ENCODE measurements at regions not wholly inside any gene's neighbourhood (a gene's known extent, or its start where the extent isn't known, plus 50 kb on each side); places are given as distances from the start of the nearest gene placed in this dataset.

- no peak for DNase-seq (ENCODE audit: low read depth)
These were observed 475.0 kb upstream of the B3GALT2 start for GRCh38 chr1:193661385-193661784.

- DNase-seq (ENCODE audit: low read depth), result no peak
These were observed 474.0 kb upstream of the B3GALT2 start for GRCh38 chr1:193660428-193660827.

DNA sequence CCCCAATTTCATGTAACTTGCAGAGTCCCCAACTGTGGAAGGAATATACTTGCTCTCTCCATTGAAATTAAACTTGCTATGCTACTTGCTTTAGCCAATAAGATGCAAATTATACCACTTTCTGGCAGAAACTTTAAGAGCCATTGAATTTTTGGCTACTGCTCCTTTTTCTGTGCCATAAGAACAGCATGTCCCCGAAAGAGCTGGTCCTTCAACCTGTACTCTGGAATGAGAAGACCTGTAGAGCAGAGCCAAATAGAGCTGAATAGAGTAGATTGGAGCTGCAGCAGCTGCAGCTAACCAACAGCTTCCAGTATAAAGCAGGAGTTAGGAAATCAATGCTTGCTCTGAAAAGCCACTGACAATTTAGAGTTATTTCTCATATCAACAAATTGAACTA is 472.3 kb upstream of the B3GALT2 start:
- no peak for DNase-seq (ENCODE audit: low read depth)

GRCh38 chr1:193658081-193658480 is 471.7 kb upstream of the B3GALT2 start:
- DNase-seq (ENCODE audit: low read depth), result no peak

DNA sequence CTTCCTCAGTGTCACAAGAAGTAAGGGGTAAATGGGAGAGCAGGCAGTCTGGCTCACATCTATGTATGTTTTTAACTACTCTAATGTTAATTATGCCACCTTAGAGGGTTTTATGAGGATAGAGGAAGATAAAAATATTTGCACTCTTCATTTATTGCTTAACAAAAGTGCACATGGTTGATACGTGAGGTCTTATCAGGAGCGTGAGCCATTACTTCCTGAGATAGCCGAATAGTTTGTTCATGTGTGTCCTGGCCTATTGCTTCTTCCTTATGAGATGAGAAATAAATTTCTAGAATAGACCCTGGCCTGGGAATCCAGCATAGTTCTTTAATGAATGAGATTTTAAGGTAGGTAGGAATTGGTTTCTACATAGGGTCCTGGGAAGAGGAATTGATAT is 471.1 kb upstream of the B3GALT2 start:
- DNase-seq (ENCODE audit: low read depth), result no peak

GRCh38 chr1:193656841-193657240 is 470.4 kb upstream of the B3GALT2 start:
- DNase-seq (ENCODE audit: low read depth), result no peak

- DNase-seq (ENCODE audit: low read depth), result no peak
These were observed 468.7 kb upstream of the B3GALT2 start for GRCh38 chr1:193654951-193655735.

DNA sequence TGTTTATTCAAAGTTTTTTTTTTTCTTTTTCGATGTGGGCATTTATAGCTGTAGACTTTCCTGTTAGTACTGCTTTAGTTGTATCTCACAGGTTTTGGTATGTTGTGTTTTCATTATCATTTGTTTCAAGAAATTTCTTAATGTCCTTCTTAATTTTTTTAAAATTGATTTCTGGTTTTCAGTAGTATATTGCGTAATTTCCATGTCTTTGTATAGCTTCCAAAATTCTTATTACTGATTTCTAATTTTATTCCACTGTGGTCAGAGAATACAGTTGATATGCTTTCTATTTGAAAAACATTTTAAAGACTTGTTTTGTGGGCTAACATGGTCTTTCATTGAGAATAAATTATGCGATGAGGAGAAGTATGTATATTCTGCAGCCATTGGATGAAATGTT is 463.2 kb upstream of the B3GALT2 start:
- DNase-seq (ENCODE audit: low read depth), result no peak

DNA sequence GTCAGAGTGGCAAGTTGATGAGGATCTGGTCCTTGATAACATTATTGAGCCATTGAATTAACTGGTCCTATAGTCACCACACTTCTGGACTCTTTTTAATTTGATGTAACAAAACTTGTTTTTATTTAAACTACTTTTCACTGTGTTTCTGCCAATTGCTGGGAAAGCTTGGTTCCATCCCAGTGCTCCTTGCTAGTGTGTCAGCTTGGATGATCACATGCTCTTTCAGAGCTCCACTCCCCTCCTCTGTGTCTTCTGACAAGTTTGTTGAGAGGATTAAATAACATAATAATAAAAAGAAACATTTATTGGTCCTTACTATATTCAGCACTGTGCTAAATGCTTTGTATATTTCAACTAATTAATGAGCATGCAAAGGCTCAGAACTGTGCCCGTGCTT is 448.5 kb upstream of the B3GALT2 start:
- no peak for DNase-seq (ENCODE audit: low read depth)

DNA sequence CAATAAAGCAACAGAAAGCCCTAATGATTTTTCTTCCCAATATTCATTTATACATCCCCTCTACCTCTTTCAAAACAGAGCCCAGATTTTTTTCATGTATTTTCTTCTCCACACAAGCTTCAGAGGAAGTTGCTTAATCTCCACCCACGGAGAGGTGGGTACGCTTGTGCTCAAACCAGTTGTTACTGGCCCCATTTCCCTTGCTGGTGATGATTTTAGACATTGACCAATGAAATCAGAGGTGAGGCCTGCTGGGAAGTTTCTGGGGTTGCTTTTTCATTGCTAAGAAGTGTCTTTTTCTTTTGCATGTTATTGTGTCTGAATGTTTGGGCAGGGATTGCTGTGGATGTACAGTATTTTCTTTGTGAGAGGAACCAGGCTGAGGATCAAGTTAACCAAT is 448.1 kb upstream of the B3GALT2 start:
- no peak for DNase-seq (ENCODE audit: low read depth)

- DNase-seq (ENCODE audit: low read depth), result no peak
These were observed 447.6 kb upstream of the B3GALT2 start for GRCh38 chr1:193633991-193634390.

DNA sequence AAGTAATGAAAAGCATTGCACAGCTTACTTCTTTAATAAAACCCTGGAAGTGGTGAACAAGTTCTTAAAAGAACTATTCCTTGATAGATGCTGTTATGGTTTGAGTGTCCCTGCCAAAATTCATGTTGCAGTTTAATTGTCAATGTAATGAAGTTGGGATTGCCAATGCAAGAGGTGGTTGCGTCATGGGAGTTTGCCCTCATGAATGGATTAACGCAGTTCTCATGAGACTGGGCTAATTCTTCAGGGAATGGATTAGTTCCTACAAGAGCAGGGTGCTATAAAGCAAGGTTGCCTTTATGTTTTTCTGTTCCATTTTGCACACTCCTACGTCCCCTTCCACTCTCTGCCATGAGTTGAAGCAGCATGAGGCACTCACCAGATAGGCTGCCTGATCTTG is 446.7 kb upstream of the B3GALT2 start:
- DNase-seq (ENCODE audit: low read depth), result no peak

- DNase-seq (ENCODE audit: low read depth), result no peak
These were observed 444.9 kb upstream of the B3GALT2 start for GRCh38 chr1:193631306-193631705.

- DNase-seq (ENCODE audit: low read depth), result peak; percentile 2
These were observed 443.5 kb upstream of the B3GALT2 start for GRCh38 chr1:193629875-193630274.

GRCh38 chr1:193626695-193627094 is 440.3 kb upstream of the B3GALT2 start:
- DNase-seq (ENCODE audit: low read depth), result no peak

DNA sequence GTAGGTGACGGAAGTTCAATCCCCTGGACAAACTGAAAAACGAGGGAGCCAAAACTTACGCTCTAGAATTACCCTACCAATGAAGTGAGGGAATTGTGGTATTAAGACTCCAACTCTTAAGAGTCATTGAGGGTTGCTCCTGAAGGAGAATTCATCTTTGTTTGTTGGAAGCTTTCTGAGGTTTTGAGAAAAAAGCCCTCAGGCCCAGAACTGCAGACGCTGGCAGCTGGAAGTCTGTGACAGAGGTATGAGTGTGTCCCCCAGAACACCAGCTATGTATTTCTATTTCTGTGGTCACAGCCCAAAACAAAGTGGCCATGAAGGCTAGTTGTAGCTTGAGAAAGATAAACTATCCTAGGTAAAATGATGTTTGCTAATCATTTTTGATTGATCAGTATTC is 438.8 kb upstream of the B3GALT2 start:
- DNase-seq (ENCODE audit: low read depth), result no peak

GRCh38 chr1:193619911-193620310 is 433.5 kb upstream of the B3GALT2 start:
- no peak for DNase-seq (ENCODE audit: low read depth)

- peak; percentile 56 for DNase-seq (ENCODE audit: low read depth)
These were observed 428.4 kb upstream of the B3GALT2 start for GRCh38 chr1:193614817-193615216.

DNA sequence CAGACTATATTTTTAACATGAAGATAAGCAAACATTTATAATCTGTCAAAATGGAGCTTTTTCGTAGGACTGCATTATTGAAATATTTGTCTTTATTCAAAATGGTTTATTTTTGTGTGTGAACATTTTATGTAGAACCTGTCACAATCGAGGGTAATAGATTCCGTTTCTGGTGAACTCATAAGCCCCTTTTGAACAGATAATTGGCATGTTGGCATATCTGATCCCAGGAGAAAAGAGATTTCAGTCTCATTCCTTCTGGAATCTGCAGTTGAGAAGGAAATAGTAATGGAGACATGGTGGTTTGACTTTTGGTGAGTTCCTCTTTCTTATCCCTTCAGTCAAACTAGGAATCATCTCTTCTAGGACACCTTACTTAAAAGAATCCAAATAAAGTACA is 427.9 kb upstream of the B3GALT2 start:
- no peak for DNase-seq (ENCODE audit: low read depth)

DNA sequence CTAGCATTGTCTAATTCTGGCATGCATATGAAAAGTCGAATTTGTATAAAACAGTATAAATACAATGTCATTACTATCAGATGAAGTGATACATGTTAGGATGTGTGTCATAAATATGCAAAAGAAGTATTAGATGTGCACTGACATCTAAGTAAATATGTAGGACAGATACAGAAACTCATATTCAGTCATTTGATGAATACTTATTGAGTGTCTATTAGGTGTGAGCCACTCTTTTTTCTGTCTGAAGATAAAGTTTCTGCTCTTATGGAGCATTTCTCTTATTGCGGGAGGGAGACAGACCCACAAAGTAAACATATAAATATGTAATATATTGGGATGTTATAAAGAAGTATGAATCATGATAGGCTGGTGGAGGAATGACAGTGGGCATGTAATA is 426.6 kb upstream of the B3GALT2 start:
- no peak for DNase-seq (ENCODE audit: low read depth)

DNA sequence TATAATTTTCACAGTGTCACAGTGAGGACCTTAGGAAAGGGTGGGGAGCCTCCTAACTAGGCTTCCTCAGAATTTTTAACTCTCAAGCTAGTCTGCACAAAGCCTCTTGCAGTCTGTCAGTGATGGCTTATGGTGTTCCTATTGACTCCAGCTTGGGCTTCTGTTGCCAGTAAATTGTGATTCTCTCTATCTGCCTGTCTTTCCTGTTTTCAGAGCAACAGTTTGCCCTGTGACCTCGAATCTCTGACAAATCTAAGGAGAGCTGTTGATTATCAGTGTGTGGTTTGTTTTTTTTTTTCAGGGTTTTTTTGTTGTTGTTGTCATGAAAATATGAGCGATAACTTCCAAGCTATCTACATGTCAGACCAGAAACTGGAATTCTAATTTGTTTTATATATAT is 423.2 kb upstream of the B3GALT2 start:
- DNase-seq (ENCODE audit: low read depth), result no peak

DNA sequence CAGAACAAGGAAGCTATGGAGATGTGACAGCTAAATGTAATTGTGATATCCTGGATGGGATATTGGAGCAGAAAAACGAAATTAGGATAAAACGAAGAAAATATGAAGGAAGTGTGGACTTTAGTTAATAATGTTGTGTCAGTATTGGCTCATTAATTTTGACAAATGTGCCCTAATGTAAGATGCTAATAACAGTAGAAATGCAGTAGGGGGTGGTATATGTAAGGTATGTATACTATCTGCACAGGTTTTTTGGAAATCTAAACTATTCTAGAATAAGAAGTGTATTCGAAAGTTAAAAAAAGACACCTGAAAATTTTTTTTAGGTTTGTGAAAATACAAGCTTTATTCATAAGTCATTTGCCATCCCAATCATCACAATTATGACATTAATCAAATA is 421.4 kb upstream of the B3GALT2 start:
- DNase-seq (ENCODE audit: low read depth), result no peak

DNA sequence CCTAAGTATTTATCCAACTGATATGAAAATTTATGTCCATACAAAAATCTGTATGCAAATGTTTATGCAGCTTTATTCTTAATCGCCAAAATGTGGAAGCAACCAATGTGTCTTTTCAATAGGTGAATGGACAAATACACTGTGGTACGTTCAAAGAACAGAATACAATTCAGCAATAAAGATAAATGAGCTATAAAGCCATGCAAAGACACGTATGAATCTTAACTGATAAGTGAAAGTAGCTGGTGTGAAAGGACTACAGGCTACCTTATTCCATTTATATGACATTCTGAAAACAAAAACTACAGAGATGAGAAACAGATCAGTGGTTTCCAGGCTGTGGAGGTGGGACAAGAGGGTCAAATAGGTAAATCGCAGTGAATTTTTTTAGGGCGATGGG is 419.6 kb upstream of the B3GALT2 start:
- no peak for DNase-seq (ENCODE audit: low read depth)

GRCh38 chr1:193602705-193603104 is 416.3 kb upstream of the B3GALT2 start:
- DNase-seq (ENCODE audit: low read depth), result no peak
